GM21423 (cell line): ENCODE measurements at regions not wholly inside any gene's neighbourhood (a gene's known extent, or its start where the extent isn't known, plus 50 kb on each side); places are given as distances from the start of the nearest gene placed in this dataset.

Source experiments
- ATAC-seq: cut with Tn5 transposase; IDR thresholded peaks from one replicate; pipeline ENCODE4 v1.9.1; 2021; ENCODE audit warnings: mild to moderate bottlenecking, moderate library complexity; ENCODE audit not compliant: unreplicated experiment

- ATAC-seq, result no peak
These were observed 414.5 kb downstream of the PCNX1 start for GRCh38 chr14:71321574-71322315.

- no peak for ATAC-seq
These were observed 415.5 kb downstream of the PCNX1 start for GRCh38 chr14:71322655-71323250.

- ATAC-seq, result no peak
These were observed 417.6 kb downstream of the PCNX1 start for GRCh38 chr14:71324767-71325272.

GRCh38 chr14:71327691-71328090 lies 420.4 kb downstream of the PCNX1 start:
- no peak for ATAC-seq

GRCh38 chr14:71328183-71328582 lies 420.9 kb downstream of the PCNX1 start:
- no peak for ATAC-seq

- ATAC-seq, result no peak
These were observed 421.7 kb downstream of the PCNX1 start for GRCh38 chr14:71328954-71329353.

GRCh38 chr14:71331403-71331802 lies 424.1 kb downstream of the PCNX1 start:
- ATAC-seq, result no peak

- no peak for ATAC-seq
These were observed 425.2 kb downstream of the PCNX1 start for GRCh38 chr14:71332476-71332875.

- no peak for ATAC-seq
These were observed 426.4 kb downstream of the PCNX1 start for GRCh38 chr14:71333705-71334104.

GRCh38 chr14:71336489-71337192 lies 429.4 kb downstream of the PCNX1 start:
- ATAC-seq, result no peak

GRCh38 chr14:71338153-71338552 lies 430.9 kb downstream of the PCNX1 start:
- no peak for ATAC-seq

GRCh38 chr14:71339650-71340415 lies 432.6 kb downstream of the PCNX1 start:
- ATAC-seq, result no peak

- no peak for ATAC-seq
These were observed 433.9 kb downstream of the PCNX1 start for GRCh38 chr14:71341156-71341555.

GRCh38 chr14:71343724-71344123 lies 436.5 kb downstream of the PCNX1 start:
- no peak for ATAC-seq

GRCh38 chr14:71344506-71344905 lies 437.2 kb downstream of the PCNX1 start:
- no peak for ATAC-seq

- ATAC-seq, result no peak
These were observed 439.4 kb downstream of the PCNX1 start for GRCh38 chr14:71346685-71347084.

GRCh38 chr14:71348394-71348793 lies 441.1 kb downstream of the PCNX1 start:
- no peak for ATAC-seq

GRCh38 chr14:71348817-71349216 lies 441.6 kb downstream of the PCNX1 start:
- ATAC-seq, result no peak

GRCh38 chr14:71354142-71354541 lies 446.9 kb downstream of the PCNX1 start:
- ATAC-seq, result no peak

- no peak for ATAC-seq
These were observed 447.5 kb downstream of the PCNX1 start for GRCh38 chr14:71354801-71355200.
